ENCODE measurements at regions not wholly inside any gene's neighbourhood (a gene's known extent, or its start where the extent isn't known, plus 50 kb on each side); places are given as distances from the start of the nearest gene placed in this dataset.

DNA sequence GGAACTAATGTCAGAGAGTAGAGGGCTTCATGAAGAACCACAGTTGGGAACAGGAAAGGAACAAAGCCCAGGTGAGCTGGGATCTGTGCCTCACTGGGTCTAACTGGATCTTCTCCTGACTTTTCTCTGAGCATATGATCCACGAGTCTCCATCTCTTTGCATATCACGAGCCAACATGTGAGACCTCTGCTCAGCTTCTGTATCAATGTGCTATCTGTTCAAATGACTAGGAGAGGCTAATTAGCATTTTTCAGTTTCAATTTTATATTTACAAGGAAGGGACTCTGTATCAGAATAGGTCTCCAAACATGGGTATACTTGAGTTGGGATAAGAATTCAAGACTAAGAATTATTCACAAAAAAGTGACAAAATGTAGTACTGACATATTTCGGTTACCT, 73.8 kb upstream of the SGCD start:
- Histone ChIP-seq H3K4me3 (no peak overlapping the region), H3K36me3 (no peaks in the 10 kb centered on the region), H3K27ac (no peak overlapping the region), H3K27me3 (no peaks in the 10 kb centered on the region), H3K4me1 (no peaks in the 10 kb centered on the region), H3K9me3 (no peaks in the 10 kb centered on the region)
- intact Hi-C loops (cut with DNase I; ENCODE audit: low total_unique reads): no loop called here
- TF ChIP-seq, protein P1, sequence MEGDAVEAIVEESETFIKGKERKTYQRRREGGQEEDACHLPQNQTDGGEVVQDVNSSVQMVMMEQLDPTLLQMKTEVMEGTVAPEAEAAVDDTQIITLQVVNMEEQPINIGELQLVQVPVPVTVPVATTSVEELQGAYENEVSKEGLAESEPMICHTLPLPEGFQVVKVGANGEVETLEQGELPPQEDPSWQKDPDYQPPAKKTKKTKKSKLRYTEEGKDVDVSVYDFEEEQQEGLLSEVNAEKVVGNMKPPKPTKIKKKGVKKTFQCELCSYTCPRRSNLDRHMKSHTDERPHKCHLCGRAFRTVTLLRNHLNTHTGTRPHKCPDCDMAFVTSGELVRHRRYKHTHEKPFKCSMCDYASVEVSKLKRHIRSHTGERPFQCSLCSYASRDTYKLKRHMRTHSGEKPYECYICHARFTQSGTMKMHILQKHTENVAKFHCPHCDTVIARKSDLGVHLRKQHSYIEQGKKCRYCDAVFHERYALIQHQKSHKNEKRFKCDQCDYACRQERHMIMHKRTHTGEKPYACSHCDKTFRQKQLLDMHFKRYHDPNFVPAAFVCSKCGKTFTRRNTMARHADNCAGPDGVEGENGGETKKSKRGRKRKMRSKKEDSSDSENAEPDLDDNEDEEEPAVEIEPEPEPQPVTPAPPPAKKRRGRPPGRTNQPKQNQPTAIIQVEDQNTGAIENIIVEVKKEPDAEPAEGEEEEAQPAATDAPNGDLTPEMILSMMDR (IDR thresholded peaks at IDR 0.05 in 4 of 5, conservative IDR thresholded peaks at IDR 0.05 in 1 of 5): no peak
- TF ChIP-seq POLR2A (IDR thresholded peaks at IDR 0.05): no peak
- ATAC-seq (no peak), DNase-seq (no peak)
- in situ Hi-C loops (cut with MboI; ENCODE audit: low sequenced_read_pairs in 4 of 4): no loop called here

DNA sequence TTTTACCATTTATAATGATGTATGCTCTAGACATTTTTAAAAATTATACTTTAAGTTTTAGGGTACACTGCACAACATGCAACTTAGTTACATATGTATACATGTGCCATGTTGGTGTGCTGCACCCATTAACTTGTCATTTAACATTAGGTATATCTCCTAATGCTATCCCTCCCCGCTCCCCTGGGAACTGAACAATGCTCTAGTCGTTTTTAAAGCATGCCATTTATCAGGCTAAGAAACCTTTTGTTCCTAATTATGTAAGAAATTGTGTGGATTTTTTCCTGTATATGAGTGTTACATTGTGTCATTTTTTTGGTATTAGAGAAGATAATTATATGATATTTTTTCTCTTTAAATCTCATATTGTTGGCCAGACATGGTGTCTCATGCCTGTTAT, 72.8 kb upstream of the SGCD start:
- no peak for ATAC-seq
- intact Hi-C loops (cut with DNase I; ENCODE audit: low total_unique reads): no loop called here
- H3K27me3 ChIP-seq: no peaks in the 10 kb centered on the region
- H3K4me1 ChIP-seq: no peaks in the 10 kb centered on the region
- in situ Hi-C loops (cut with MboI; ENCODE audit: low sequenced_read_pairs in 4 of 4): no loop called here
- H3K4me3 ChIP-seq: no peak overlapping the region
- H3K27ac ChIP-seq: no peak overlapping the region
- H3K9me3 ChIP-seq: no peaks in the 10 kb centered on the region
- TF ChIP-seq, protein P1 (IDR thresholded peaks at IDR 0.05 in 4 of 5, conservative IDR thresholded peaks at IDR 0.05 in 1 of 5): no peak
- no peak for TF ChIP-seq POLR2A (IDR thresholded peaks at IDR 0.05)
- H3K36me3 ChIP-seq: no peaks in the 10 kb centered on the region
- DNase-seq: no peak

DNA sequence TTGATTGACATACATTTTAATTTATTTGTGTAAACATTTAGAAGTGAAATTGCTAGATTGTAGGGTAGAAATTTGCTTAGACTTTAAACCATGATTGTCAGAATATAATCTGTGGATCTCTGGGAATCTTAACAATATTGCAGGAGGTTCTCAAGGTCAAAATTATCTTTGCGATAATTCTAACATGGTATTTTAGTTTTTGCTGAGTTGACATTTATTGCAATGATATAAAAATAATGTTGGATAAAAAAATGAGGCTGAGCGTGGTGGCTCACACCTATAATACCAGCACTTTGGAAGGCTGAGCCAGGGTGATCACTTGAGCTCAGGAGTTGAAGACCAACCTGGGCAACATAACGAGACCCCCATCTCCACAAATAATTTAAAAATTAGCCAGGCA, 70.3 kb upstream of the SGCD start:
- H3K27me3 ChIP-seq: no peaks in the 10 kb centered on the region
- no peaks in the 10 kb centered on the region for H3K9me3 ChIP-seq
- TF ChIP-seq POLR2A (IDR thresholded peaks at IDR 0.05): no peak
- TF ChIP-seq, protein P1 (IDR thresholded peaks at IDR 0.05 in 4 of 5, conservative IDR thresholded peaks at IDR 0.05 in 1 of 5): no peak
- ATAC-seq (no peak), DNase-seq (no peak)
- no peaks in the 10 kb centered on the region for H3K36me3 ChIP-seq
- peaks cover 0 to 3% of the 10 kb centered on the region in 2 donors for H3K4me1 ChIP-seq
- in situ Hi-C loops (cut with MboI; ENCODE audit: low sequenced_read_pairs in 4 of 4) (no loop called here), intact Hi-C loops (cut with DNase I; ENCODE audit: low total_unique reads) (no loop called here)
- H3K27ac ChIP-seq: no peak overlapping the region
- H3K4me3 ChIP-seq: no peak overlapping the region

DNA sequence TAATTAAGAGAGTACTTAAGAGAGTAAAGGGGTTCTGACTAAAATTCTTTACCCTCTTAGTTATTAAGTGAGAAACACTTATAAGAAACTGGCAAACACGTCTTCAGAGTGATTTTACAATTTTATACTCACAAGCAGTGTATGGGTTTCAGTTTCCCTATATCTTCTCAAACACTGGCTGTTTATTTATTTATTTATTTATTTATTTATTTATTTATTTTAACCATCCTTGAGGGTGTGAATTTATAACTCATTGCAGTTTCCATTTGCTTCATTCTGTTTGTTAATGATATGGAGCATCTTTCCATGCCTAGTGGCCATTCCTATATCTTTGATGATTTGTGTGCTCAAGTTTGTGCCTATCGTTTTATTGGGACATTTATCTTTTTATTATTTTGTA, 68.0 kb upstream of the SGCD start:
- Histone ChIP-seq H3K36me3 (no peaks in the 10 kb centered on the region), H3K4me1 (peaks cover 0 to 3% of the 10 kb centered on the region in 2 donors), H3K27me3 (no peaks in the 10 kb centered on the region), H3K9me3 (no peaks in the 10 kb centered on the region), H3K27ac (no peak overlapping the region), H3K4me3 (no peak overlapping the region)
- intact Hi-C loops (cut with DNase I; ENCODE audit: low total_unique reads) (no loop called here), in situ Hi-C loops (cut with MboI; ENCODE audit: low sequenced_read_pairs in 4 of 4) (no loop called here)
- DNase-seq (no peak), ATAC-seq (no peak)
- no peak for TF ChIP-seq POLR2A (IDR thresholded peaks at IDR 0.05)
- TF ChIP-seq, protein P1 (IDR thresholded peaks at IDR 0.05 in 4 of 5, conservative IDR thresholded peaks at IDR 0.05 in 1 of 5): no peak

DNA sequence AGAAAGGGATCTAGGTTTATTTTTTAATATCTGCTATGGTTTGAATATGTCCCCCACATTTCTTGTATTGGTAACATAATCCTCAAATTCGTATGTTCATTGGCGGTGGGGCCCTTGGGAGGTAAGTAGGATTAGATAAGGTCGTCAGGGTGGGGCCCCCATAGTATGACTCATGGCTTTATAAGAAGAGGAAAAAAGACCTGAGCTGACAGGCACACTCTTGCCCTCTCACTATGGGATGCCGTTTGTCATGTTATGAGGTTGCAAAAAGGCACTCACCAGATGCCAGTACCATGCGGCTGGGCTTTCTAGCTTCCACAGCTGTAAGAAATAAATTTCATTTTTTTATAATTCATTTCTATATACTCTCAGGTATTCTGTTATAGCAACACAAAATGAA, 67.3 kb upstream of the SGCD start:
- ATAC-seq: peak in 1 of 2 donors; percentile 51
- no peak for TF ChIP-seq POLR2A (IDR thresholded peaks at IDR 0.05)
- TF ChIP-seq, protein P1 (IDR thresholded peaks at IDR 0.05 in 4 of 5, conservative IDR thresholded peaks at IDR 0.05 in 1 of 5): no peak
- no peak overlapping the region for H3K27ac ChIP-seq
- no peaks in the 10 kb centered on the region for H3K36me3 ChIP-seq
- intact Hi-C loops (cut with DNase I; ENCODE audit: low total_unique reads) (no loop called here), in situ Hi-C loops (cut with MboI; ENCODE audit: low sequenced_read_pairs in 4 of 4) (no loop called here)
- H3K4me3 ChIP-seq: no peak overlapping the region
- H3K27me3 ChIP-seq: no peaks in the 10 kb centered on the region
- no peak for DNase-seq
- no peaks in the 10 kb centered on the region for H3K9me3 ChIP-seq
- peaks cover 0 to 3% of the 10 kb centered on the region in 2 donors for H3K4me1 ChIP-seq

Measured in gastrocnemius medialis (tissue), 4 donors.